Caco-2 (cell line): ENCODE measurements at regions not wholly inside any gene's neighbourhood (a gene's known extent, or its start where the extent isn't known, plus 50 kb on each side); places are given as distances from the start of the nearest gene placed in this dataset.
"Not testable (repeated sequence)": the region's sequence is repeated elsewhere in the genome, so short reads cannot be mapped to it uniquely, and the experiment has no call there.

ENCODE experiments used
- BruUV-seq: library from RNA; stranded (reverse); fragments of 400-500 nt; replicated peaks from 2 replicates; lab custom pipeline; 2021; lab: Mats Ljungman, UMichigan
- CTCF ChIA-PET: fragments of 300-600 bp; sonication (Branson Sonifier 250); formaldehyde crosslinking; loops from one replicate; lab custom pipeline; 2022; ENCODE audit warnings: antibody characterized with exemption; lab: Charles Lee
- POLR2A ChIA-PET: fragments of 300-600 bp; sonication (Branson Sonifier 250); formaldehyde crosslinking; loops from one replicate; lab custom pipeline; 2022; ENCODE audit warnings: antibody characterized with exemption; lab: Charles Lee
- DNase-seq, 2 experiments: peaks; one replicate each; pipeline versions ENCODE4 v3.0.0 to v3.0.0-alpha.2; 2020 to 2022
- H3K27me3 ChIP-seq: replicated peaks from 2 replicates; pipeline ENCODE4 v1.6.0; 2011; ENCODE audit warnings: low read length; ENCODE audit not compliant: control insufficient read depth, insufficient read depth
- H3K36me3 ChIP-seq: 2 replicates; pipeline ENCODE4 v1.5.1; 2011; ENCODE audit warnings: low read length; ENCODE audit not compliant: control insufficient read depth, insufficient read depth
- H3K4me1 ChIP-seq: fragments of 250-450 bp; sonication (Bioruptor Pico); 2 replicates; pipeline ENCODE4 v1.5.1; 2020; ENCODE audit warnings: mild to moderate bottlenecking
- H3K4me3 ChIP-seq: 2 replicates; pipeline ENCODE4 v1.5.1; 2011; ENCODE audit warnings: low read depth, mild to moderate bottlenecking, control low read depth, low read length
- H3K9me3 ChIP-seq: fragments of 250-450 bp; sonication (Bioruptor Pico); 2 replicates; pipeline ENCODE4 v1.5.1; 2020; ENCODE audit warnings: mild to moderate bottlenecking, moderate library complexity
- H3K27ac Mint-ChIP-seq: one replicate; pipeline ENCODE4 v1.8.0; 2022; ENCODE audit warnings: mixed read lengths; ENCODE audit not compliant: unreplicated experiment
- H3K27me3 Mint-ChIP-seq: one replicate; pipeline ENCODE4 v1.8.0; 2022; ENCODE audit warnings: mixed read lengths; ENCODE audit not compliant: insufficient read depth, unreplicated experiment
- H3K36me3 Mint-ChIP-seq: one replicate; pipeline ENCODE4 v1.8.0; 2022; ENCODE audit warnings: mild to moderate bottlenecking, mixed read lengths; ENCODE audit not compliant: insufficient read depth, unreplicated experiment
- H3K4me1 Mint-ChIP-seq: one replicate; pipeline ENCODE4 v1.8.0; 2022; ENCODE audit warnings: low read depth, mixed read lengths; ENCODE audit not compliant: unreplicated experiment
- H3K4me3 Mint-ChIP-seq: one replicate; pipeline ENCODE4 v1.8.0; 2022; ENCODE audit warnings: mild to moderate bottlenecking, moderate library complexity, mixed read lengths; ENCODE audit not compliant: unreplicated experiment
- H3K9me3 Mint-ChIP-seq: one replicate; pipeline ENCODE4 v1.8.0; 2022; ENCODE audit warnings: mixed read lengths; ENCODE audit not compliant: unreplicated experiment
- intact Hi-C: fragments of 100-400 bp; cut with micrococcal nuclease; formaldehyde crosslinking; loops from one replicate; pipeline ENCODE4 v1.10.0; 2022; ENCODE audit not compliant: unreplicated experiment
- TF ChIP-seq, protein P1 (sequence below), 2 experiments: fragments of 200-600 bp in 1 of 2; IDR thresholded peaks; 1 replicate in 1 of 2; 2 replicates in 1 of 2; pipeline versions ENCODE4 v1.5.1 to v1.8.0; 2011 to 2022; ENCODE audit warnings: antibody characterized with exemption in 1 of 2, control low read depth in 1 of 2, inconsistent platforms in 1 of 2, low read depth in 1 of 2, low read length in 1 of 2, mild to moderate bottlenecking in 1 of 2, moderate library complexity in 1 of 2; ENCODE audit not compliant: insufficient read depth in 1 of 2, severe bottlenecking in 1 of 2, unreplicated experiment in 1 of 2

DNA sequence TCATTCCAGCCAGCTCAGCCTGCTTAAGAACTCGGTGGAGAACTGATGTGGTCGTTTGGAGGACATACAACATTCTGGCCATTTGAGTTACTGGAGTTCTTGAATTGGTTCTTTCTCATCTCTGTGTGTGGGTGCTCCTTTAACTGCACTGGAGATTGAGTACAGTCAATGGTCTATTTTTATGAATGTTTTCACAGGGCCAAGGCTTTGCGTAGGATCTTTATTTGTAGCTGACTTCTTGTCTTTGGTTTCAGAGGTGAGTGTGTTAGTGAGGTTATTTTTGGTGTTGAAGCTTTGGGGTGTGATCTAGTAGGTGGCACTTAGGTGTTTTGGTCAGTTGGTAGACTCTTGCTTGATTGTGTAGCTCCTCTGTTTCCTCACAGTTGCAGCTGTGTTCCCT, 288.4 kb downstream of the LHFPL1 start:
- H3K36me3 ChIP-seq, result no peaks in the 10 kb centered on the region
- ChIA-PET CTCF (no interaction called here), POLR2A (no interaction called here)
- DNase-seq, result no peak
- Mint-ChIP-seq H3K27me3 (peaks cover 2% of the 10 kb centered on the region), H3K27ac (no peak overlapping the region), H3K4me1 (no peaks in the 10 kb centered on the region), H3K36me3 (no peaks in the 10 kb centered on the region), H3K9me3 (no peaks in the 10 kb centered on the region), H3K4me3 (no peak overlapping the region)
- no peak overlapping the region for H3K4me3 ChIP-seq
- intact Hi-C loops, result no loop called here
- no peaks in the 10 kb centered on the region for H3K27me3 ChIP-seq
- no peaks in the 10 kb centered on the region for H3K9me3 ChIP-seq
- H3K4me1 ChIP-seq, result no peaks in the 10 kb centered on the region
- no TSS peak for BruUV-seq
- TF ChIP-seq, protein P1, sequence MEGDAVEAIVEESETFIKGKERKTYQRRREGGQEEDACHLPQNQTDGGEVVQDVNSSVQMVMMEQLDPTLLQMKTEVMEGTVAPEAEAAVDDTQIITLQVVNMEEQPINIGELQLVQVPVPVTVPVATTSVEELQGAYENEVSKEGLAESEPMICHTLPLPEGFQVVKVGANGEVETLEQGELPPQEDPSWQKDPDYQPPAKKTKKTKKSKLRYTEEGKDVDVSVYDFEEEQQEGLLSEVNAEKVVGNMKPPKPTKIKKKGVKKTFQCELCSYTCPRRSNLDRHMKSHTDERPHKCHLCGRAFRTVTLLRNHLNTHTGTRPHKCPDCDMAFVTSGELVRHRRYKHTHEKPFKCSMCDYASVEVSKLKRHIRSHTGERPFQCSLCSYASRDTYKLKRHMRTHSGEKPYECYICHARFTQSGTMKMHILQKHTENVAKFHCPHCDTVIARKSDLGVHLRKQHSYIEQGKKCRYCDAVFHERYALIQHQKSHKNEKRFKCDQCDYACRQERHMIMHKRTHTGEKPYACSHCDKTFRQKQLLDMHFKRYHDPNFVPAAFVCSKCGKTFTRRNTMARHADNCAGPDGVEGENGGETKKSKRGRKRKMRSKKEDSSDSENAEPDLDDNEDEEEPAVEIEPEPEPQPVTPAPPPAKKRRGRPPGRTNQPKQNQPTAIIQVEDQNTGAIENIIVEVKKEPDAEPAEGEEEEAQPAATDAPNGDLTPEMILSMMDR (IDR thresholded peaks at IDR 0.05; ENCODE audit: insufficient read depth in 1 of 2, low read depth in 1 of 2, low read length in 1 of 2, severe bottlenecking in 1 of 2, unreplicated experiment in 1 of 2), result no peak

DNA sequence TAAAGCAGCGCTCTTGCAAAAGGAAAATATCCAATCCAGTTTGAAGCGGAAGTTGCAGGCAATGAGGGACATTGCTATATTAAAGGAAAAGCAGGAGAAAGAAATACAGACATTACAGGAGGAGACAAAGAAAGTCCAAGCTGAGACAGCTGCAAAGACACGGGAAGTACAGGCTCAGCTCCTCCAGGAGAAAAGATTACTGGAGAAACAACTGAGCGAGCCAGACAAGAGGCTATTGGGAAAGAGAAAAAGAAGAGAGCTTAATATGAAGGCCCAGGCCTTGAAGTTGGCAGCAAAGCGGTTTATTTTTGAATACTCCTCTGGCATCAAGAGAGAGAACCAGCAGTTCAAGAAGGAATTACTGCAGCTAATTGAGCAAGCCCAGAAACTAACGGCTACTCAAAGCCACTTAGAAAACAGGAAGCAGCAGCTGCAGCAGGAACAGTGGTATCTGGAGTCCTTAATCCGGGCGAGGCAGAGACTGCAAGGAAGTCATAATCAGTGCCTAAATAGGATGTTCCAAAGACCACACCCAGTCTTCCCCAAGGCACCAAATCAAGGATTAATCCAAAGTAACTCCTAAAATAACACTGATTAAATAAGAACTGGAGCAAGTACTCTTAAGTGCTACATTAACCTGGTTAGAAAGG, 298.0 kb downstream of the LHFPL1 start:
- H3K4me1 ChIP-seq, H3K36me3 Mint-ChIP-seq, CTCF ChIA-PET: not testable (repeated sequence)

DNA sequence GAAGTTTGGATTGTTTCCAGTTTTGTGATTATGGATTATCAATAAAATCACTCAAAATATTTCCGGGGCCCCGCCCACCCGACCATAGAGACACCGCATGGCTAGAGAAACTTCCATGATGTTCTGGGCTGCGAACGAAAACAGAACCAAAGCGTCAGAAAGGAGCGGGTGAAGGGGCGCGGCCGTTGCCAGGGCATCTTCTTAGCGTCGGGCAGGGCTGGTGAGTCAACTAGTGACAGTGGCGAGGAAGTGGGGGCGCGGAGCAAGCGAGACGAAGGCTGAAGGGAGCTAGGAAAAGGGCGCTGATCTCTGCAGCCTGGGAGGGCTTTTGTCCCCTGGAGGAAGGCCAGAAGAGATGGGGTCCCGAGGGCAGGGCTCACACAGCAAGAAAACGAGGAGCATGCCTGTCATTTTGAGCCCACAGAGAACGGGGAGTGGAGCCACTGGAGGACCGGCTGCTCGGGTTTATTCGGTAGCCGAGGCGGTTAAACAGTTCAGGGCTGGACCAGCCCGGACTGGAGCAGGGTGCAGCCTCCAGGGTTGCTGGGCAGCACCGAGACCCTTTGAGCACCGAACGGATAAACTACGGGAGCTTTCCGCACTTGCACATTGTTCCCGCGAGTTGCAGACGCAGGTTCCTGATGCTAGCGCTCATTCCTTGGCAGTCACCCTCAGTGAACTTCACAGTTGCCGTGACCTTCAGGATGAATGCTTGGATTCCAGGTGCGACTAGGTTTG, 298.1 kb upstream of the TRPC5 start:
- POLR2A ChIA-PET, result no interaction called here
- no peak for DNase-seq
- no TSS peak for BruUV-seq
- no peaks in the 10 kb centered on the region for H3K4me1 ChIP-seq
- H3K9me3 ChIP-seq, result no peaks in the 10 kb centered on the region
- CTCF ChIA-PET, result no interaction called here
- no peaks in the 10 kb centered on the region for H3K27me3 ChIP-seq
- TF ChIP-seq, protein P1 (IDR thresholded peaks at IDR 0.05; ENCODE audit: insufficient read depth in 1 of 2, low read depth in 1 of 2, low read length in 1 of 2, severe bottlenecking in 1 of 2, unreplicated experiment in 1 of 2), result no peak
- H3K4me3 Mint-ChIP-seq, result no peak overlapping the region
- H3K9me3 Mint-ChIP-seq, result no peaks in the 10 kb centered on the region
- no peak overlapping the region for H3K4me3 ChIP-seq
- intact Hi-C loops, result no loop called here
- no peaks in the 10 kb centered on the region for H3K36me3 Mint-ChIP-seq
- H3K36me3 ChIP-seq, result no peaks in the 10 kb centered on the region
- no peaks in the 10 kb centered on the region for H3K27me3 Mint-ChIP-seq
- H3K4me1 Mint-ChIP-seq, result no peaks in the 10 kb centered on the region
- no peak overlapping the region for H3K27ac Mint-ChIP-seq

More for the DNA sequence above, 298.0 kb downstream of the LHFPL1 start:
- H3K27ac Mint-ChIP-seq, H3K4me3 Mint-ChIP-seq, H3K4me3 ChIP-seq, H3K9me3 Mint-ChIP-seq, POLR2A ChIA-PET, DNase-seq, H3K36me3 ChIP-seq, H3K27me3 ChIP-seq, H3K4me1 Mint-ChIP-seq, H3K9me3 ChIP-seq, H3K27me3 Mint-ChIP-seq, intact Hi-C loops, BruUV-seq: not testable (repeated sequence)
